Vagina (tissue), 2 donors: ENCODE measurements at regions not wholly inside any gene's neighbourhood (a gene's known extent, or its start where the extent isn't known, plus 50 kb on each side); places are given as distances from the start of the nearest gene placed in this dataset.
"Not testable (repeated sequence)": the region's sequence is repeated elsewhere in the genome, so short reads cannot be mapped to it uniquely, and the experiment has no call there.

Experiments
- DNase-seq, 2 donors: peaks; one replicate each; pipeline ENCODE4 v3.0.0-alpha.2; 2017; ENCODE audit errors: extremely low spot score in 2 of 2
- H3K27ac ChIP-seq: fragments of 200-600 bp; sonication (generic); one replicate; pipeline ENCODE4 v1.5.1; 2019
- H3K27me3 ChIP-seq: fragments of 200-600 bp; sonication (generic); one replicate; pipeline ENCODE4 v1.5.1; 2019
- H3K36me3 ChIP-seq, 2 donors: fragments of 200-600 bp; sonication (generic); one replicate each; pipeline ENCODE4 v1.5.1; 2017 to 2019
- H3K4me1 ChIP-seq: fragments of 200-600 bp; sonication (generic); one replicate; pipeline ENCODE4 v1.5.1; 2019
- H3K4me3 ChIP-seq, 2 donors: fragments of 200-600 bp; sonication (generic); 1 replicate in 1 of 2; 2 replicates in 1 of 2; pipeline ENCODE4 v1.5.1; 2016 to 2019
- H3K9me3 ChIP-seq: fragments of 200-600 bp; sonication (generic); one replicate; pipeline ENCODE4 v1.5.1; 2019
- POLR2A ChIP-seq, 2 donors: fragments of 450-650 bp; IDR thresholded peaks; one replicate each; pipeline ENCODE4 v1.6.1; 2017; ENCODE audit warnings: antibody characterized with exemption in 2 of 2, mild to moderate bottlenecking in 2 of 2, moderate library complexity in 2 of 2
- POLR2AphosphoS5 ChIP-seq, 2 donors: sonication (generic); formaldehyde crosslinking; IDR thresholded peaks; one replicate each; pipeline ENCODE4 v1.9.0; 2017; ENCODE audit warnings: antibody characterized with exemption in 2 of 2, mild to moderate bottlenecking in 2 of 2, low read depth in 1 of 2; ENCODE audit not compliant: insufficient read depth in 1 of 2
- intact Hi-C: fragments of 100-400 bp; cut with DNase I; formaldehyde crosslinking; loops from one replicate; pipeline ENCODE4 v1.15.1; 2023
- TF ChIP-seq, protein P1 (sequence below), 3 experiments: fragments of 450-650 bp in 2 of 3; fragments of 200-600 bp in 1 of 3; sonication (generic) in 1 of 3; IDR thresholded peaks; one replicate each; pipeline ENCODE4 v1.5.1; 2017 to 2019; ENCODE audit warnings: antibody characterized with exemption in 3 of 3, mild to moderate bottlenecking in 2 of 3, moderate library complexity in 2 of 3

DNA sequence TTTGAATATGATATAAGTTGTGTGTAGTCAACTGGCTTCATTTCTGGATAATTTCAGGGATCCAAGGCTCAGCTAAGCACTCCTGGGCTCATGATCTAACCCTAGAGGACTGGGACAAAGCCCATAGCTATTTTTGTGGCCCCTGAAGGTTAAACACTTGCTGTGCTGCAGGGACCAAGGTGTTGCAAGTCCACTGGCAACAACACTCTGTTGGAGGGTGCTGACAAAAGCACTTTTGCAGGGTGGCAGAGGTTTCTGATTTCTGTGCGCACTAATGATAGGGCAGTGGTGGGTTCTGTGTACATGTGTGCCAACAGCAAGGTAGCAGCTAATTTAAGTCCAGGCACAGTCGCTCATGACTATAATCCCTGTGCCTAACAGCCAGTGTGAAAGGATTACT lies 445.3 kb upstream of the SYNCRIP start:
- intact Hi-C loops, result no loop called here
- H3K27ac ChIP-seq, result no peak overlapping the region
- no peaks in the 10 kb centered on the region for H3K9me3 ChIP-seq
- TF ChIP-seq POLR2AphosphoS5 (IDR thresholded peaks at IDR 0.05; ENCODE audit: insufficient read depth in 1 of 2, low read depth in 1 of 2) (no peak), POLR2A (IDR thresholded peaks at IDR 0.05) (no peak)
- TF ChIP-seq, protein P1, sequence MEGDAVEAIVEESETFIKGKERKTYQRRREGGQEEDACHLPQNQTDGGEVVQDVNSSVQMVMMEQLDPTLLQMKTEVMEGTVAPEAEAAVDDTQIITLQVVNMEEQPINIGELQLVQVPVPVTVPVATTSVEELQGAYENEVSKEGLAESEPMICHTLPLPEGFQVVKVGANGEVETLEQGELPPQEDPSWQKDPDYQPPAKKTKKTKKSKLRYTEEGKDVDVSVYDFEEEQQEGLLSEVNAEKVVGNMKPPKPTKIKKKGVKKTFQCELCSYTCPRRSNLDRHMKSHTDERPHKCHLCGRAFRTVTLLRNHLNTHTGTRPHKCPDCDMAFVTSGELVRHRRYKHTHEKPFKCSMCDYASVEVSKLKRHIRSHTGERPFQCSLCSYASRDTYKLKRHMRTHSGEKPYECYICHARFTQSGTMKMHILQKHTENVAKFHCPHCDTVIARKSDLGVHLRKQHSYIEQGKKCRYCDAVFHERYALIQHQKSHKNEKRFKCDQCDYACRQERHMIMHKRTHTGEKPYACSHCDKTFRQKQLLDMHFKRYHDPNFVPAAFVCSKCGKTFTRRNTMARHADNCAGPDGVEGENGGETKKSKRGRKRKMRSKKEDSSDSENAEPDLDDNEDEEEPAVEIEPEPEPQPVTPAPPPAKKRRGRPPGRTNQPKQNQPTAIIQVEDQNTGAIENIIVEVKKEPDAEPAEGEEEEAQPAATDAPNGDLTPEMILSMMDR (IDR thresholded peaks at IDR 0.05), result no peak
- no peak for DNase-seq
- no peaks in the 10 kb centered on the region for H3K36me3 ChIP-seq
- H3K27me3 ChIP-seq, result no peaks in the 10 kb centered on the region
- no peak overlapping the region for H3K4me3 ChIP-seq
- no peaks in the 10 kb centered on the region for H3K4me1 ChIP-seq

DNA sequence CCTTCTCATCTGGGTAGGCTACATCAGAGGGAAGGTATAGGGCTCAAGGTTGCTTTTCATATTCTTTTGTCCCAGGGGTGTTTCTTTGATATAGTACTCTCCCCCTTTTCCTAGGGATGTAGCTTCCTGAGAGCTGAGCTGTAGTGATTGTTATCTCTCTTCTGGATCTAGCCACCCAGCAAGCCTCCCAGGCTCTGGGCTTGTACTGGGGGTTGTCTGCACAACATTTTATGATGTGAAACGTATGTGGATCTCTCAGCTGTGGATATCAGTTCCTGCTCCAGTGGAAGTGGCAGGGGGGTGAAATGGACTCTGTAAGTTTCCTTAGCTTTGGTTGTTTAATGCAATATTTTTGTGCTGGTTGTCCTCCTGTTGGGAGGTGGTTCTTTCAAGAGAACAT lies 437.3 kb upstream of the SYNCRIP start:
- Histone ChIP-seq H3K9me3 (no peaks in the 10 kb centered on the region), H3K36me3 (no peaks in the 10 kb centered on the region), H3K4me3 (no peak overlapping the region), H3K27ac (no peak overlapping the region), H3K27me3 (no peaks in the 10 kb centered on the region), H3K4me1 (no peaks in the 10 kb centered on the region)
- intact Hi-C loops, result no loop called here
- TF ChIP-seq, protein P1 (IDR thresholded peaks at IDR 0.05), result no peak
- TF ChIP-seq POLR2A (IDR thresholded peaks at IDR 0.05) (no peak), POLR2AphosphoS5 (IDR thresholded peaks at IDR 0.05; ENCODE audit: insufficient read depth in 1 of 2, low read depth in 1 of 2) (no peak)
- DNase-seq, result no peak

DNA sequence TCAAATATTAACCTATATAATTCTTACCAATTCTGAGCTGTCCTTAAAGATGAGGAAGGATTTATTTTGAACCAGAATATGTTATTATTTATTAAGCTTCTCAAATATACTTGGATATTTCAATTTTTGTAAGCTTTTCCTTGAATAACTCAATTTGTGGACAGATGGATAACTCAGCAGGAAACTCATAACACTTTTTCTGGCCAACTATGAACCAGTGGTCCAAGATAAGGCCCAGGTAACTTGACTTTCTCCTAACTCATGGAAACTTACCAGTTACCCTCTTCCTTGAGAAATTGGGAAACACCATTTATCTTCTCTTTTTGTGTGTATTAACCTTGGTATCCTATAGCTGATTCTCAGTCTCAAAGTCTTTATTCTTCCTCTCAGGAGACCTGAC lies 427.5 kb upstream of the SYNCRIP start:
- TF ChIP-seq, protein P1 (IDR thresholded peaks at IDR 0.05), result no peak
- TF ChIP-seq POLR2AphosphoS5 (IDR thresholded peaks at IDR 0.05; ENCODE audit: insufficient read depth in 1 of 2, low read depth in 1 of 2) (no peak), POLR2A (IDR thresholded peaks at IDR 0.05) (no peak)
- Histone ChIP-seq H3K36me3 (no peaks in the 10 kb centered on the region), H3K27ac (no peak overlapping the region), H3K9me3 (no peaks in the 10 kb centered on the region), H3K4me3 (no peak overlapping the region), H3K4me1 (no peaks in the 10 kb centered on the region), H3K27me3 (no peaks in the 10 kb centered on the region)
- intact Hi-C loops, result no loop called here
- DNase-seq, result no peak

DNA sequence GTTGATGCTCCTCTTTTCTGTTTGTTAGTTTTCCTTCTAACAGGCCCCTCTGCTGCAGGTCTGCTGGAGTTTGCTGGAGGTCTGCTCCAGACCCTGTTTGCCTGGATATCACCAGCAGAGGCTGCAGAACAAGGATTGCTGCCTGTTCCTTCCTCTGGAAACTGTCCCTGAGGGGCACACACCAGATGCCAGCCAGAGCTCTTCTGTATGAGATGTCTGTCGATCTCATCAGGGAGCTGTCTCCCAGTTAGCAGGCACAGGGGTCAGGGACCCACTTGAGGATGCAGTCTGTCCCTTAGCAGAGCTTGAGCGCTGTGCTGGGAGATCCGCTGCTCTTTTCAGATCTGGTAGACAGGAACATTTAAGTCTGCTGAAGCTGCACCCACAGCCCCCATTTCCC lies 422.3 kb upstream of the SYNCRIP start:
- H3K27me3 ChIP-seq, H3K36me3 ChIP-seq, H3K4me3 ChIP-seq, intact Hi-C loops, H3K4me1 ChIP-seq, H3K27ac ChIP-seq, DNase-seq, H3K9me3 ChIP-seq: not testable (repeated sequence)

DNA sequence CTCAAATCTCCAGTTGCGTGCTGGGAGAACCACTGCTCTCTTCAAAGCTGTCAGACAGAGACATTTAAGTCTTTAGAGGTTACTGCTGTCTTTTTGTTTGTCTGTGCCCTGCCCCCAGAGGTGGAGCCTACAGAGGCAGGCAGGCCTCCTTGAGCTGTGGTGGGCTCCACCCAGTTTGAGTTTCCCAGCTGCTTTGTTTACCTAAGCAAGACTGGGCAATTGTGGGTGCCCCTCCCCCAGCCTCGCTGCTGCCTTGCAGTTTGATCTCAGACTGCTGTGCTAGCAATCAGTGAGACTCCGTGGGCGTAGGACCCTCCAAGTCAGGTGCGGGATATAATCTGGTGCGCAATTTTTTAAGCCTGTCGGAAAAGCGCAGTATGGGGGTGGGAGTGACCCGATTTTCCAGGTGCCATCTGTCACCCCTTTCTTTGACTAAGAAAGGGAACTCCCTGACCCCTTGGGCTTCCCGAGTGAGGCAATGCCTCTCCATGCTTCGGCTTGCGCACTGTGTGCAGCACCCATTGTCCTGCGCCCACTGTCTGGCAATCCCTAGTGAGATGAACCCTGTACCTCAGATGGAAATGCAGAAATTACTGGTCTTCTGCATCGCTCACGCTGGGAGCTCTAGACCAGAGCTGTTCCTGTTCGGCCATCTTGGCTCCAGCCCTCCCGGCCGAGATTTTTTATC lies 414.8 kb upstream of the SYNCRIP start:
- H3K27ac ChIP-seq, H3K27me3 ChIP-seq, intact Hi-C loops, H3K9me3 ChIP-seq, DNase-seq, H3K4me1 ChIP-seq, H3K36me3 ChIP-seq, H3K4me3 ChIP-seq: not testable (repeated sequence)

DNA sequence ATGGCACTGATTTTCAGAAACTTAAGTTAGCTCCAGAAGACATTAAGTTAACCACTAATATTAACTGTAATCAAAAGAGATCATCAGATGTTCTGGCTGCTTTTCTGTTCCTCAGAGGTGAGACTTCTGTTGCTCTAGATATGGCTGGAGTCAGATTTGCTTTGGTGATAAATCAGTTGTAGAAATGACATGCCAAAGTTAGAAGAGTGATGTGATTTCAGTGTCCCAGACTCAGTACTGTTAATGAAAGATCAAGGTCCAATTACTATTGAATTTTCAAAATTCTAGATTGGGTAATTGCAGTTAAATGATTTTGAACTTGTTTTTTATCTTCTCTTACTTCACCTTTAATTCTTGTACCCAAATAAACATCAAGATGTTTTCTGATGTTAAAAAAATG lies 402.4 kb upstream of the SYNCRIP start:
- H3K36me3 ChIP-seq, result no peaks in the 10 kb centered on the region
- intact Hi-C loops, result no loop called here
- no peaks in the 10 kb centered on the region for H3K4me1 ChIP-seq

More for the DNA sequence above, 402.4 kb upstream of the SYNCRIP start:
- Histone ChIP-seq H3K27me3 (no peaks in the 10 kb centered on the region), H3K4me3 (no peak overlapping the region), H3K9me3 (no peaks in the 10 kb centered on the region), H3K27ac (no peak overlapping the region)
- TF ChIP-seq, protein P1 (IDR thresholded peaks at IDR 0.05), result no peak
- TF ChIP-seq POLR2A (IDR thresholded peaks at IDR 0.05) (no peak), POLR2AphosphoS5 (IDR thresholded peaks at IDR 0.05; ENCODE audit: insufficient read depth in 1 of 2, low read depth in 1 of 2) (no peak)
- DNase-seq, result no peak
